Transverse colon (tissue), 4 donors: ENCODE measurements at regions not wholly inside any gene's neighbourhood (a gene's known extent, or its start where the extent isn't known, plus 50 kb on each side); places are given as distances from the start of the nearest gene placed in this dataset.

ENCODE experiments used
- DNase-seq: peaks from one replicate; pipeline ENCODE4 v3.0.0-alpha.2; 2019
- H3K27ac ChIP-seq, 4 donors: fragments of 200-600 bp; sonication (generic); 2 replicates each; pipeline ENCODE4 v1.5.1; 2016 to 2018; ENCODE audit warnings: inconsistent platforms in 4 of 4
- H3K27me3 ChIP-seq: fragments of 200-600 bp; sonication (generic); 2 replicates; pipeline ENCODE4 v1.5.1; 2017; ENCODE audit warnings: inconsistent platforms
- H3K36me3 ChIP-seq, 4 donors: fragments of 200-600 bp; sonication (generic); 2 replicates each; pipeline ENCODE4 v1.5.1; 2017 to 2019; ENCODE audit warnings: inconsistent platforms in 4 of 4
- H3K4me1 ChIP-seq, 4 donors: fragments of 200-600 bp; sonication (generic); 2 replicates each; pipeline ENCODE4 v1.5.1; 2017 to 2020; ENCODE audit warnings: inconsistent platforms in 4 of 4
- H3K4me3 ChIP-seq, 4 donors: fragments of 200-600 bp; sonication (generic); 1 replicate in 1 of 4; 2 replicates in 3 of 4; pipeline versions ENCODE4 v1.5.1 to v1.6.1; 2017 to 2019; ENCODE audit warnings: inconsistent platforms in 4 of 4
- H3K9me3 ChIP-seq, 2 donors: fragments of 200-600 bp; sonication (generic); 2 replicates each; pipeline ENCODE4 v1.5.1; 2017 to 2019; ENCODE audit warnings: inconsistent platforms in 2 of 2
- EP300 ChIP-seq: sonication (generic); formaldehyde crosslinking; IDR thresholded peaks from one replicate; pipeline ENCODE4 v1.6.1; 2017; ENCODE audit warnings: antibody characterized with exemption, low read depth
- POLR2A ChIP-seq: fragments of 450-650 bp; IDR thresholded peaks from one replicate; pipeline ENCODE4 v1.6.1; 2016; ENCODE audit warnings: antibody characterized with exemption, mild to moderate bottlenecking, moderate library complexity
- POLR2AphosphoS5 ChIP-seq, 3 donors: sonication (generic); formaldehyde crosslinking; IDR thresholded peaks; one replicate each; pipeline ENCODE4 v1.6.1; 2016; ENCODE audit warnings: antibody characterized with exemption in 3 of 3
- WGBS, 2 donors: methylation state at CpG; one replicate each; pipeline ENCODE4 v1.1.5; 2018; ENCODE audit warnings: low coverage in 1 of 2; 5-methylcytosine and 5-hydroxymethylcytosine counted together
- in situ Hi-C, 4 donors: fragments of 200-750 bp; cut with MboI; loops; one replicate each; pipeline versions ENCODE4 v1.15.0 to v1.15.1; 2017; ENCODE audit warnings: low sequenced_read_pairs in 3 of 4, low pct_ligation_motif_present in 1 of 4, low pct_unique_long_range_greater_than_20kb in 1 of 4
- intact Hi-C: fragments of 100-400 bp; cut with DNase I; formaldehyde crosslinking; loops from one replicate; pipeline ENCODE4 v1.15.1; 2023; ENCODE audit warnings: low total_unique reads
- TF ChIP-seq, protein P1 (sequence below), 5 experiments: fragments of 200-600 bp in 3 of 5; fragments of 450-650 bp in 2 of 5; sonication (generic) in 3 of 5; IDR thresholded peaks; 1 replicate in 2 of 5; 2 replicates in 3 of 5; pipeline ENCODE4 v1.5.1; 2016 to 2017; ENCODE audit warnings: antibody characterized with exemption in 5 of 5, inconsistent platforms in 3 of 5, mild to moderate bottlenecking in 2 of 5, moderate library complexity in 1 of 5

- Histone ChIP-seq H3K4me1 (no peaks in the 10 kb centered on the region), H3K9me3 (no peaks in the 10 kb centered on the region), H3K27me3 (no peaks in the 10 kb centered on the region), H3K4me3 (no peak overlapping the region), H3K27ac (no peak overlapping the region), H3K36me3 (no peaks in the 10 kb centered on the region)
- DNase-seq, result no peak
- TF ChIP-seq POLR2A (no peak), POLR2AphosphoS5 (IDR thresholded peaks at IDR 0.05) (no peak), EP300 (no peak)
- TF ChIP-seq, protein P1, sequence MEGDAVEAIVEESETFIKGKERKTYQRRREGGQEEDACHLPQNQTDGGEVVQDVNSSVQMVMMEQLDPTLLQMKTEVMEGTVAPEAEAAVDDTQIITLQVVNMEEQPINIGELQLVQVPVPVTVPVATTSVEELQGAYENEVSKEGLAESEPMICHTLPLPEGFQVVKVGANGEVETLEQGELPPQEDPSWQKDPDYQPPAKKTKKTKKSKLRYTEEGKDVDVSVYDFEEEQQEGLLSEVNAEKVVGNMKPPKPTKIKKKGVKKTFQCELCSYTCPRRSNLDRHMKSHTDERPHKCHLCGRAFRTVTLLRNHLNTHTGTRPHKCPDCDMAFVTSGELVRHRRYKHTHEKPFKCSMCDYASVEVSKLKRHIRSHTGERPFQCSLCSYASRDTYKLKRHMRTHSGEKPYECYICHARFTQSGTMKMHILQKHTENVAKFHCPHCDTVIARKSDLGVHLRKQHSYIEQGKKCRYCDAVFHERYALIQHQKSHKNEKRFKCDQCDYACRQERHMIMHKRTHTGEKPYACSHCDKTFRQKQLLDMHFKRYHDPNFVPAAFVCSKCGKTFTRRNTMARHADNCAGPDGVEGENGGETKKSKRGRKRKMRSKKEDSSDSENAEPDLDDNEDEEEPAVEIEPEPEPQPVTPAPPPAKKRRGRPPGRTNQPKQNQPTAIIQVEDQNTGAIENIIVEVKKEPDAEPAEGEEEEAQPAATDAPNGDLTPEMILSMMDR (IDR thresholded peaks at IDR 0.05), result no peak
- intact Hi-C loops (no loop called here), in situ Hi-C loops (loop anchor here in 2 of 4 donors (25.0 kb wide), 1 partner anchor 449 kb away; the partner anchor contains the start of gene GSG1L (in 2 of the 2))
- WGBS, 2 donors, result 85 to 90% methylated on average over 3 to 8 of the region's 8 CpGs
These were observed 63.4 kb downstream of the KATNIP start for GRCh38 chr16:27613238-27613791.

DNA sequence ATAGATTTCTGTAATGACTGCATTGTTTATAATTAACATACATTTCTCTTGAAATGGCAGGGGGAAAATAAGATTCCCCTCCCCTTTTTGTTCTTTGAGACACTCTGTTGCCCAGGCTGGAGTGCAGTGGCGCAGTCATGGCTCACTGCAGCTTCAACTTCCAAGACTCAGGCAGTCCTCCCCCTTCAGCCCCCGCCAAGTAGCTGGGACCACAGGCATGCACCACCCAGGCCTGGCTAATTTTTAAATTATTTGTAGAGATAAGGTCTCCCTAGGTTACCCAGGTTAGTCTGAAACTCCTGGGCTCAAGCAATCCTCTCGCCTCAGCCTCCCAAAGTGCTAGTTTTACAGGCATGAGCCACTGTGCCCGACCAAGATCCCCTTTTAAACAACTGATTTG lies 67.7 kb downstream of the KATNIP start:
- H3K27ac ChIP-seq, result no peak overlapping the region
- in situ Hi-C loops, result loop anchor here in 2 of 4 donors (25.0 kb wide), 1 partner anchor 445 kb away; the partner anchor contains the start of gene GSG1L (in 2 of the 2)

GRCh38 chr16:27618165-27618564 lies 68.2 kb downstream of the KATNIP start:
- Histone ChIP-seq H3K27ac (no peak overlapping the region), H3K4me3 (no peak overlapping the region)
- 88 to 95% methylated on average over 3 to 15 of the region's 15 CpGs for WGBS, 2 donors

More for the DNA sequence above, 67.7 kb downstream of the KATNIP start:
- Histone ChIP-seq H3K9me3 (no peaks in the 10 kb centered on the region), H3K4me3 (no peak overlapping the region), H3K4me1 (no peaks in the 10 kb centered on the region), H3K36me3 (no peaks in the 10 kb centered on the region), H3K27me3 (no peaks in the 10 kb centered on the region)
- DNase-seq, result no peak
- TF ChIP-seq POLR2A (no peak), EP300 (no peak), POLR2AphosphoS5 (IDR thresholded peaks at IDR 0.05) (no peak)
- TF ChIP-seq, protein P1 (IDR thresholded peaks at IDR 0.05), result no peak
- WGBS, 2 donors, result 93% methylated on average over 4 of the region's 4 CpGs; no CpG with 5 or more reads in 1 of the 2 donors
- intact Hi-C loops, result no loop called here

GRCh38 chr16:27618606-27619327 lies 68.8 kb downstream of the KATNIP start:
- no peaks in the 10 kb centered on the region for H3K9me3 ChIP-seq
- no peaks in the 10 kb centered on the region for H3K27me3 ChIP-seq
- peaks cover 0 to 3% (median under 1%) of the 10 kb centered on the region in 4 donors for H3K4me1 ChIP-seq
- no peak for TF ChIP-seq POLR2AphosphoS5 (IDR thresholded peaks at IDR 0.05)
- TF ChIP-seq, protein P1 (IDR thresholded peaks at IDR 0.05), result no peak
- no peak for TF ChIP-seq POLR2A
- no peak for TF ChIP-seq EP300
- H3K4me3 ChIP-seq, result no peak overlapping the region
- no peak overlapping the region for H3K27ac ChIP-seq
- no peak for DNase-seq
- intact Hi-C loops, result no loop called here
- 73 to 85% methylated on average over 3 to 7 of the region's 7 CpGs for WGBS, 2 donors
- in situ Hi-C loops, result loop anchor here in 2 of 4 donors (25.0 kb wide), 1 partner anchor 444 kb away; the partner anchor contains the start of gene GSG1L (in 2 of the 2)
- no peaks in the 10 kb centered on the region for H3K36me3 ChIP-seq

More at GRCh38 chr16:27618165-27618564, 68.2 kb downstream of the KATNIP start:
- TF ChIP-seq POLR2A, result no peak
- TF ChIP-seq POLR2AphosphoS5 (IDR thresholded peaks at IDR 0.05), result no peak
- no peak for TF ChIP-seq EP300
- TF ChIP-seq, protein P1 (IDR thresholded peaks at IDR 0.05), result no peak
- intact Hi-C loops, result no loop called here
- no peaks in the 10 kb centered on the region for H3K27me3 ChIP-seq
- H3K4me1 ChIP-seq, result no peaks in the 10 kb centered on the region
- no peak for DNase-seq
- H3K9me3 ChIP-seq, result no peaks in the 10 kb centered on the region
- no peaks in the 10 kb centered on the region for H3K36me3 ChIP-seq
- in situ Hi-C loops, result loop anchor here in 2 of 4 donors (25.0 kb wide), 1 partner anchor 444 kb away; the partner anchor contains the start of gene GSG1L (in 2 of the 2)
